Right ventricle myocardium inferior (tissue), 1 donor: ENCODE measurements at regions not wholly inside any gene's neighbourhood (a gene's known extent, or its start where the extent isn't known, plus 50 kb on each side); places are given as distances from the start of the nearest gene placed in this dataset.

Experiments
- ATAC-seq: fragments of 200-7000 bp; cut with Tn5 transposase; one replicate; pipeline ENCODE4 v1.9.1; 2020; ENCODE audit warnings: mild to moderate bottlenecking, moderate library complexity
- DNase-seq: peaks from one replicate; pipeline ENCODE4 v3.0.0; 2021; ENCODE audit errors: missing footprints
- intact Hi-C: fragments of 100-400 bp; cut with DNase I; formaldehyde crosslinking; loops from one replicate; pipeline ENCODE4 v1.11.0; 2022
- donor health status: DM: no; HTN: yes; CAD: no; lungs with severe emphysema.

DNA sequence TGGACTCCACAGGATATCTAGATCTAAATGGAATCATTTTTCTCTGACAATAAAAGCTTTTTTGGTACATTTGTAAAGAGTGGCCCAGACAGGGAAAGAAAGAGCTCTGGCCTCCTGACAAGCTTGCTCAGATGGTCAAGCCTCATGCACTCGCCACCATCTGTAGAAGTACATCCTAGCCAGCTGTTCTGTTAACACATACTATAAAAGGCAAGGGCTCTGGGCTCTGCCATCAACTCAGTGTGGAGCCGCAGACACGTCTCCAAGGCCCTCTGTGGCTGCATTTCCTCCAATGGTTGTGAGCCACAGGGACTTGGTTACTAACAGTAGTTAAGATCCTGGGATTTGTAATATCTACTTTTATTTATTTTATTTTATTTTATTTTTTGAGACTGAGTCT lies 70.8 kb upstream of the KDM7A start:
- ATAC-seq (peak; percentile 78), DNase-seq (no peak)
- intact Hi-C loops = no loop called here

DNA sequence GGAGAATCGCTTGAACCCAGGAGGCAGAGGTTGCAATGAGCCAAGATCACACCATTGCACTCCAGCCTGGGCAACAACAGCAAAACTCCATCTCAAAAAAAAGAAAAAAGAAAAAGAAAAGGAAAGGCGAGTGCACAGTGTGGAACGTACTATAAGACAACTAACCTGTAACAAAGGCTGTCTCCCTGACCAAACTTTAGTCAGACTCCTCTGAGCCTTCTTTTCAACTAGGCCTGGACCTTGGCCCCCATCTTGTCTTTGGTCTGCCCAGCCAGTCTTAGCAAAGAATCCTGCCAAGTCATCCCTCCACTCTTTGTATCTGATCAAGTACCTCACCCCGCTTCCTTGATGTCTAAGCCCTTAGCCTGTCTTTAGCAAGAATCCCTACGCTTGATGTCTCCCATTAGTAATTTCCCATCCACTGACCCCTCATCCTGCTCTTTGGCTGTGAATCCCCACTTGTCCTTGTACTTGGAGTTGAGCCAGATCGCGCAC lies 68.9 kb upstream of the KDM7A start:
- ATAC-seq (no peak), DNase-seq (no peak)
- intact Hi-C loops = no loop called here

DNA sequence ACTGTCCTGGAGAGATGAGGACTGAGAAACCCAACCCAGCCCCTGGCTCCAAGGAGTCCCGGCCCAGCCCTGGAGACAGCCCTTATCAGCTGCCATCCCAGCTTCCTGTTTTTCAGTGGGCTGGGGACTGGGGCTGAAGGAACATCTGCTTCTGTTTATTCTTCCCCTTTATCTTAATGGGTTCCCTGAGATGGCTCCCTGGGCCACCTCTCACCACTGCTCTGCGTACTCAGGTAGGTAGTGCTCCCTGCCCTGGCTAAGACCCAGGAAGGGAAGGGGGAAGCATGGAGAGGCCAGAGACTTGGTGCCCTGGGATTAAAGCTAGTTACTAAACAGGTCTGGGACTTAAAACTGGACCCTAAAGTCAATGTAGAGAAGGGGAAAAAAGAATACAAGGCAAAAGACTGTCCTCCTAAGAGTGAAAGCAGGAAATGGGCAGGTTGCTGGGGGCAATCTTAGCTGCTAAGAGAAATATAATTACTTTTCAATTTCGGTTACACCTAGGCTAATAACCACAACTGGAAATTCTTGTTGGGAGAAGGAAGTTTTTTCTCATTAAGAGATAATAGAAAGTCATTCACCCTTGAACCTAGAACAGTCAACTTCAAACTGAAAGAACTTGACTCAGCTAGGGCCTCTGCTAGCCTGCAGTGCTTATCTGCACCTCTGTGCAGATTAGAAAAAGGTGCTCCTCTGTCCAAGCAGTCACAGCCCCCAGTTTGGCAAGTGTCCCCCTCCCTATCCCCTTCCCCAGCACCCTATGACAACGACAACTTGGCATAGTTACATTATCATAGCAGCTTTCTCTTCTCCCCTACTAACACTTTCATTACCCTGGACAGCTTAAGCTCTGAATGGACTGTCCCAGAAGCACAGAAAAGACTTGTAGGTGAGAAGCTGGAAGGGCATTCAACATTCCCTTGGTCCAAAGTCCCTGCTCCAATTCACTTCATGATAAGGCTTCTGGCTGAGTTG lies 65.6 kb upstream of the KDM7A start:
- DNase-seq = peak; percentile 70
- peak; percentile 60 for ATAC-seq
- intact Hi-C loops = no loop called here

DNA sequence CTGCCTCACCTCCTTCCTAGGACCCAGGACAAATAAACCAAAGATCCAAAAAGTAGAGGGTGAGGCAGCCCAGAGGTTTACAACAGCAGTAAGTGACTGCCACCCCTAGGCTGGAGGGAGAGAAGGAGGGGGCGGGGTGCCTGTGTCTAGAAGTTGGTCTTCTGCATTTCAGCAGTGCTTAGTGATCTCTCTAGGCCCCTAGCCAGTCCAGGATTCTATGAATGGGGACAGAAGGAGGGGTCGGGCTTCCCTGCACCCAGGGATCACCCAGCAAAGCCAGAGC lies 62.8 kb upstream of the KDM7A start:
- no peak for DNase-seq
- ATAC-seq = no peak
- intact Hi-C loops = no loop called here

DNA sequence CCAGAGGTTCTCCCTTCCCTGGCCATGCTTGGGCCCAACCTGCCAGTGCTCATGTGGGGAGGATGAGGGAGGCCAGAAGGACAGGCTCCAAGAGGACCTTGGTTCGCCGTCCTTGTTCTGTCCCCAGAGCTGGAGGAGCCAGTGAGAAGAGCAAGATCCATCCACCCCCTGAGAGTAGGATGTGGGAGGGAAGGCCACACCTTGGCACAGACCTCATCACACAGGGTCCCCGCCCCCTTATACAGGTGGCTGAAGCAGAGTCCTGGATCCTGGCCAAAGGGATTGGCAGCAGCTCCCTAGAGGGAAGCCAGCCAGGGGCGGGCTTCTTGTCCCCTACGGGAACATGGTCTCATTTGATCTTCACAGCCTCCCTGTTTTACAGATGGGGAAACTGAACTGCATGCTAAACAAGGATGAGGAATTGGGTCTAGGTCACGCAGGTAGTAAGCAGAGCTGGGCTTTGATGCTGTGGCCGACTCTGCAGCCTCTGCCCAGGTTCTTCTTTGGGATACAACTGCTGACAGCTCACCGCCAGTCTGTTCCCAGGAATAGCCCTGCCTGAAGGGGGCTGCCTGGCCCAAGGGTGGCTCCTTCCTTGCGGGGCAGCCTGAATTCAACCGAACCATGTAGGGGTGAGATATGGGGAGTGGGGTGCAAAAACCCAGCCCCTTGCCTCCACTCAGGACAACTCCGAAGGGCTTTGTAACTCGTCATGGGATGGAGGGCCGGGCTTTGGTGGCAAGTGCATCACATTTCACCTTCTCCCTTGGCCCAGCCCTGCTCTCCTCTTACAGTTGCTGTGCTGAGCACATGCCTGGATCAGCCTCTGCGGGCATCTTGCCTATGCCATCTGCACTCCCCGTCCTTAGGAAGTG lies 62.2 kb upstream of the KDM7A start:
- intact Hi-C loops = no loop called here
- DNase-seq (no peak), ATAC-seq (peak; percentile 18)

DNA sequence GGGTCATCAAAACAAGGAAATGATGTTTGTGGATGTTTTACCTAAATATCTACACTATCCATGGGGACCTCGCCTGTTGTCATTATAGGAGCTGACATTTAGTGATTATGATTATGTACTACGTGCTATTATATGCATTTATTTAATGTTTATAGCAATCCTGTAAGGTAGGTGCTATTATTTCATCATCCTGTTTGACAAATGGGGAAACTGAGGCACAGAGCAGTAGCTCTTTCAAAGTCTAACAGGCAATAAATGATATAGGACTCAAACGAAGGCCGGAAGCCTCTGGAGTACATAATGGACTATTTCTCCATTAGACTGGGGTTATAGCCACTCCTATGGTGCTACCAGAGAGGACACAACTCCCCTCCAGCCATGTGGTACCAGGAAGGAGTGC lies 60.6 kb upstream of the KDM7A start:
- ATAC-seq (no peak), DNase-seq (no peak)
- intact Hi-C loops = no loop called here

DNA sequence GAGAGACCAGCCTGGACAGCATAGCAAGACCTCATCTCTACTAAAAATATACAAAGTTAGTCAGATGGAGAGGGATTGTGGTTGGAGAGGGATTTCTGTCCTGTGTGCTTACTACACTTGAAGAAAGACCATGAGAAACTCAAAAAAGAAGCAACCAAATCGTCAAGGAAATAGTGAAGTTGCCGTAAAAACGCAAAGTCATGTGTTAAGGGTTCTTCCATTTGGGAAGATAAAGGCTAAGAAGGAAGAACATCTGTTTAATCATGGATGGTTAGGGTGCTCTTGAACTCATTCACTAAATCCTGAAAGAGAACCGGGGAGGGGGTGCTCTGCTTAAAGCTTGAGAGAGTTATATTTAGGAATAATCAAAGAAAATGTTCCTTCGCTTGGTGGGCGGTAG lies 59.8 kb upstream of the KDM7A start:
- ATAC-seq = no peak
- intact Hi-C loops = no loop called here
- DNase-seq = no peak

DNA sequence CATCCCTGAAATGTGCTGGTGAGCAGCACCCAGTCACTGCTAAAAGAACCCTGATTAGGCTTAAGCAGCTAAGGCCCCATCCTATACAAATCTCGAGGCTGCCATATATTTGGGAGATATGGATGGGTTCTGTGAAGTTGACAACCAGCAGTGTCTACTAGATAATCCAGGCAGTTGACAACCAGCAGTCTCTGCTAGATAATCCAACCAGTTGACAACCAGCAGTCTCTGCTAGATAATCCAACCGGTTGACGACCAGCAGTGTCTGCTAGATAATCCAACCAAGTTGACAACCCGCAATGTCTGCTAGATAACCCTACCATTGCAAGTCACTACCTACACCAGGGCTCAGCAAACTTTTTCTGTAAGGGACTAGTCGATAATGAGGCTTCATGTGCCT lies 58.3 kb upstream of the KDM7A start:
- no peak for ATAC-seq
- no peak for DNase-seq
- intact Hi-C loops = no loop called here

DNA sequence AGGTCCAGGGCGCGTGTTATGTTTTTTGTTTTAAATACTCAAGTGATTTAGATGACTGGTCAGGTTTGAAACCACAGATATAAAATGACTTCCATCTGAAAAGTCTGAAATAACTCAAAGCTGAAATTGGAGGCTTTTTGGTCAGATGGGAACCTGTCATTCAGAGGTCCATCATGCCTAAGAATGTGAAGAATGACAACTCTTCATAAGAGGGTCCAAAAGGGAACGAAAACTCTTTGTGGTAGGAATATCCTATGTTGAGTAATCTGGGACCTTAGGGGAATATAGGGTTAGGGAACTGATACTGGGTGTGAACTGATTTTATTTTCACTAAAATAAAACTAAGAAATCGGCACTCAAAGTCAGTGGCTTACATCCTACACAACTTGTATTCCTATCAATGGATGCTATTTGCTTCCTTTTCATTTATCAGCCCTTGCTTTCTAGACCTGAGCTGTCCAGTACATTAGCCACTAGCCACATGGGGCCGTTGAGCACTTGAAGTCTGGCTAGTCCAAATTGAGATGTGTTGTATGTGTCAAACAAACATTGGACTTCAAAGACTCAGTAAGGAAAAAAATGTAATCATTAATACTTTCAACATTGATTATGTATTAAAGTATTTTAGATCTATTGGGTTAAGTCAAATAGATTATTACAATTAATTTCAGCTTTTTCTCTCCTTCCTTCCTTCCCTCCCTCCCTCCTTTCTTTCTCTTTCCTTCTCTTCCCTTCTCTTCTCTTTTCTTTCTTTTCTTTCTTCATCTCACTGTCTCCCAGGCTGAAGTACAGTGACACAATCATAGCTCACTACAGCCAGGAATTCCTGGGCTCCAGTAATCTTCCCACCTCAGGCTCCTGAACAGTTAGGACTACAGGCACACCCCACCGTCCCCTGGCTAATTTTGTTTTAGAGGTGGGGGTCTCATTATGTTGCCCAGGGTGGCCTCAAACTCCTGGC lies 56.5 kb upstream of the KDM7A start:
- intact Hi-C loops = loop anchor here (5.0 kb wide), 1 partner anchor 56 kb away; the partner anchor contains the start of gene KDM7A
- DNase-seq (no peak), ATAC-seq (no peak)

DNA sequence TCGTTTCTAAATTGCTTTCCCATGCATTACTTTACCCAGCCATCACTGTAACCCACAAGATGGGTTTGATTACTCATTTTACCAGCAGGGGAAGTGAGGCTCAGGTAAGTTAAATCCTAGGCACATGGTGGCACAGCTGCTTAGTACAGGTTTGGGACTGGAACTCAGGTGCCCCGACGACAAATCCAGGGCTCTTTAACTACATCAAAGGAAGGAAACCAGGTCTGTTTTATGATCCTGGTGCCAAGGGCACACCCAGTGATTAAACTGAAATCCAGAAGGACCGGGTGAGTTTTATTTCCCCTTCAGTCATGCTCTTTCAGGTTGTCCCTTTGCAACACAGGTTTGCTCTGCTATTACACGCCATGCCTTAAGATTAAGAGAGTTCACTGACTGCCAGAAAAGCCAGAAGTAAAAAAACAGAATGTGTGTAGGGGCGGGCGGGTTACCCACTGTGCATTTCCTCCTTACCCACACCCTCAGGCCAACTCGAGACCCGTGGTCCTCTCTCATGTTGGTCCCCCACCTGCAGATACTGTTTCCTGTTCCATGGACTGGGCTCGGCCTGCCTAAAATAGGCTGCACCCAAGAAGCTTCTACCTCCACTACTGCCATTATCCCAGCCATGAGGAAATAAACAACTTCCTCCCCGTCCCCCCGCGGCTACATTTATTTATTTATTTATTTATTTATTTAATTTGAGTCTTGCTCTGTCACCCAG lies 55.1 kb upstream of the KDM7A start:
- DNase-seq (no peak), ATAC-seq (no peak)
- intact Hi-C loops = loop anchor here (5.0 kb wide), 1 partner anchor 55 kb away; the partner anchor contains the start of gene KDM7A

DNA sequence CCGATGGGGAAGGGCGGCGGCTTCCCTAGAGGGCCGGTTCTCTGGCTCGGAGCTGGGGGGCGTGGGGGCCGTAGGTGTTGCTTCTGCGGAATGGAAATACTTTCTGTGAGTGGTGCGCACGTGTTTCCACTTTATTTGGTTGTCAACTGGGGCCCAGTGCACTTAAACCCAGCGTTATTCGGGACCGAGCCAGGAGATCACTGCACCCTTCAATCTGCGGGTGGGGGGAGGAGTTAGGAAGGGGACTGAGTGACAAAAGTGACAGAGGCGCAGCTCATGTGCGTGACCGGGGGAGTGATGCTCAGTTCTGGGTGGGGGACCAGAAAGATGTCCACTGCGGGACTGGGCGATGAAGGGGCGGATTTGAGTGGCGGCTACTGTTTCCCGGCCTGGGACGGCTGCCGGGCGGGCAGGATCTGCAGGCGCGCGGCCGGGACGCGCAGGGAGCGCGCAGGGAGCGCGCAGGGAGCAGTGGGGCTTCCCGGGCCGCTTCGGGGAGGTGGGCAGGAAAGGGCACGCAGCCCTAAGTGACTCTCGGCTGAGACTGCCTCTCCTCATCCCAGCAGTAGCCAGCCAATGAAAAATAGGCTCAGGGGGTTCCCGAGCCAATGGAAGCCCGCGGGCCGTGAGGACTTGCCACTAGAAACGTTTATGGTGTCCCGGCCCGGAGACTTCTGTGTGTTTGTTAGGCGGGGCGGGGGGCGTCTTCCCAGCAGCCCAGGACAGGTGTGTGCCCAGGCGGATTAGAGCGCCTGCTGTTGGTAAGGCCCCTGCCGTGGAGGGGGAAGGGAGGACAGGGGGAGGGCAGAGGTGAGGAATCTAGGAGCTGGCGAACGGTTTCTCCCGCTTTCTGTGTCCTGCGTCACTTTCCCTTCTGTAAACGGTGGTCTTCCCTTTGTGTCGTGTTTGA lies 54.3 kb upstream of the KDM7A start:
- intact Hi-C loops = loop anchor here (5.0 kb wide), 1 partner anchor 54 kb away; the partner anchor contains the start of gene KDM7A
- ATAC-seq (peak; percentile 65), DNase-seq (peak; percentile 77)

DNA sequence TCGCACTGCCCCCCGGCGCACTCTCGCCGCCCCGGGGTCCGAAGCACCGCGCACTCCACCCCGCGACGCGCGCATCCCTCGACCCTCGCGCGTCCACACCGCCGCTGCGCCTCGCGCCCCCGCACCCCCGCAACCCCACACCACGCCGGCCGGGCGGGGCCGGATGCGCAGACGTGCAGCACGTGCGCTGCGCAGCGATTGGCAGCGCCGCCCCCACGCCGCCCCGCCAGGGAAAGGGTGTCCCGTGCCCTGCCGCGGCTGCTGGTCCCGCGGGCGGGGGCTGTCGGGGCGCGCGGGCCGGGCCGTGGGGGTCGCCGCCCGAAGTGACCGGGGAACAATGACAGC lies 53.7 kb upstream of the KDM7A start:
- peak; percentile 80 for DNase-seq
- intact Hi-C loops = loop anchor here (5.0 kb wide), 1 partner anchor 53 kb away; the partner anchor contains the start of gene KDM7A
- peak; percentile 54 for ATAC-seq

DNA sequence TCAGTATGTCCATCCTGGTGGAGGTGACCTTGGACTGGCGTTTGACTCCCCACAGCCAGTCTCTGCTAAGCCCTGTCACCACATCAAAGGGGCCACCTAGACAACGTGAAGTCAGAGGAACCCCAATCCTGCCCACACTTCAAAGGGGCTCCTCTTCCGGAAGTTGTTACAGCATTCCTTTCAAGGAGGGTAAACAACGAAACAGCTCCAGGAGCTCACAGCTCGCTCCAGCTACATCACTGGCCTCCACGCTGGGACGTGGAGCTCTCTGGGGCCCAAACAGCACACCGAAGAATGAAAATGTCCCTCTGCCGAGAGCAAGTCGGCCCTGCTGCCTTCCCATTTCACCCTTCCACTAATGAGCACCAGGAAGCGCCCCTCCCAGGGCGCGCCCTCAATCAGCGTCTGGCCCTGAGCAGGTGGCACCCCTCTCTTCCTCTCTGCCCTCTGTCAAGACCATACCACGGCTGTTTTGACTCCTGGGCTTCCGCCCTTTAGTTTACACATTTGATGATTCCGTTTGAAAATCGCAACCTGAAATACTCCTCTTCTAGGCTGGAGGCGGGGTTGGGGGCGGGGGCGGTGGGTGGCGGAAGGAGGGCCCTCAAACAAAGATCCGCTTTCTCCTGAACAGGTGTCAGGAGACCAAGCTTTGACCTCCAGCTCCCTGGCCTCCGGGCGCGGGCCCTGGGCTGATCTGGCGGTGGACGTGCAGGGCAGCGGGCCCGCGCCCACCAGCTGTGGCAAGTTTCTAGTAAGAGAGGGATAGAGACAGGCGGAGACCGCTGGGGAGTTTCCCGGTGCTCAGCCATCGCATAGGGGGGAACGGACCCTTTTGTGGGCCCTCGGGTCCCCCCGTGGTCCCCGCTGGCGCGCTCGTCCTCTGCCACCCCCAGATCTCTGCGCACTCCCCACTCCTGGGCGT lies 53.1 kb upstream of the KDM7A start:
- DNase-seq (peak; percentile 77), ATAC-seq (peak; percentile 28)
- intact Hi-C loops = loop anchor here (5.0 kb wide), 1 partner anchor 53 kb away; the partner anchor contains the start of gene KDM7A

DNA sequence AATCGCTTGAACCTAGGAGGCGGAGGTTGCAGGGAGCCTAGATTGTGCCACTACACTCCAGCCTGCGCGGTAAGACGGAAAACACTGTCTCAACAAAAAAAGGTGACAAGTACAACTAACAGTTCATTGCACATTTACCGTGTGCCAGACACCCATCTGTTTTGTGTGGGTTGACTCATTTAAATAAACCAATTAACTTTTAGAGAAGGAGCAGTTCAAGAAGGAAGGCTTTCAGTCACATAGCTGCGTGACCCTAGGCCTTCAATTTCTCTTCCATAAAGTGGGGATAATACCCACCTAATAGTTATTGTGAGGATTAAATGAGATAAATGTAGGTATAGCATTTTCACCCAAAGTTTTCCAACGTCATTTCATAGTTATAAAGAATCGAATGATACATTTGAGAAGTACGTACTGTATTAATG lies 52.3 kb upstream of the KDM7A start:
- intact Hi-C loops = no loop called here
- no peak for ATAC-seq
- DNase-seq = no peak
